ENCODE measurements at regions not wholly inside any gene's neighbourhood (a gene's known extent, or its start where the extent isn't known, plus 50 kb on each side); places are given as distances from the start of the nearest gene placed in this dataset.

DNA sequence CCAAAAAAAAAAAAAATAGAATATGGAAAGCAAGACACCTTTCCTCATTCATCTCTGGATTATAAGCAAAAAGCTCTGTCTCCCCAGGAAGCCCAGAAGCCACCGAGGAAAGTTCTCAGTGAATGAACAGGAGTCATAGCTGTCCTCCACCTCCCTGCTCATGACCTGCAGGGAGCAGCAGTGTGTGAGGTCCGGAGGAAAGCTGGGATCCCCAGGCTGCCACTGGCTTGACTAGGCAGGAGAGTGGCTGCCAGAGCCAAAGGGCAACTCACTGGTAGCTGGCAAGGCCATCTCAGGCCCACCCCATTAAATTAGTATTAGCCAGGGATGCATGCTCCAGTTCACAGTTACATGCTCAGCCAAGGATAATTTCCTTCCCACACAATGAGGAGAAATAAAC is 191.6 kb upstream of the STT3B start:
- no peak for DNase-seq (ENCODE audit: low read depth in 2 of 2)

DNA sequence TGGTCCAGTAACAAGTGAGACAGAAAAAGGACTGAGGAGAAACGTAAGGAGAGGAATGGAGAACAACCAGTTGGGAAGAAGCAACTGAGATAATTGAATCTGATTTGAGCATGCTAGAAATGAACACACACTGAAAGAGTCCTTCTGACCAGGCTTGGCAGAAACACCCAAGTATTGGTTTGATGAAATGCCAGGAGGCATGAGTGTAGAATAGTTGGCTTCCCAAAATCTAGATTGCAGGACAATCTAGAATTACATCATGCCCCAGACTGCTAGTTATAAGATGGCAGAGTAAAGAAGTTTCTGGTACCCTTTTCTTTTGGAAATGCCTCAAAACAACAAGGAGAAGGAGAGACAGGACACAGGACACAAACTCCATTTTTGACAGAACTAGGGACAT is 189.7 kb upstream of the STT3B start:
- no peak for DNase-seq (ENCODE audit: low read depth in 2 of 2)

DNA sequence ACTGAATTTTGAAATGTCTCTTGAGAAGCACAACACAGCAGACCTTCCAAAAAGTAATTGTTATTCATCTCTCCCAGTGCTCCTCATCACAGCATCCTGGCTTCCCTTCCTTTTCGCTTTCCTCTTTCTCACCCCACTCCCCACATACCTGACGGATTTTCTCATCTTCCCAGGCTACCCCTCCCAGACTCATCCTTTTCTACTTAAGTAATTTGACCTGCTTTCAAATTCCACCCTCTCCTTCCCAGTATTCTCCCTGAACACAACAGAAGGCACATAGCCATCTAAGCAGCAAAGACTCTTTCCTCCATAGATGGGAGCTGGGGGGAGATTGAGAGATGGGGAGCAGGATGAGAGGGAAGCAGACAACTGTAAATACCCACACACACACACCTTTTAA is 187.1 kb upstream of the STT3B start:
- DNase-seq (ENCODE audit: low read depth in 2 of 2): no peak

DNA sequence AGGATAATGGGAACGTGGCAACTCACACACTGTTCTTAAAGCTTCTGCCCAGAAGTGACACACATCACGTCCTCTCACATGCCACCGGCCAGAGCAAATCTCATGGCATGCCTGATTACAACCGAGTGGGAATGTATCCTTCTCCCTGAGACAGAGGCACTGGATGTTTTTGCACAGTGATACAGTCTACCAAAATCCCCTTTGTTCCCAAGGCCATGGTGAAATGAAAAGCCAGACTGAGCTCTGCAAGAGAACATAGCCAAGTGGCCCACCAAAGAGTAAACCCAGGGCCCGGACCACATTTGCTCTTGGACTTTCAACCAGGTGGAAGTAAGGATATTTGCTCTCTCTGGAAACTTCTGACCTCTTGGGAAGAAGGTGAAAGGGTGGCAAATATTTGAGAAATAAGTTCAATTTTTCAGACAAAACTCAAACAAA is 186.2 kb upstream of the STT3B start:
- DNase-seq (ENCODE audit: low read depth in 2 of 2): no peak

DNA sequence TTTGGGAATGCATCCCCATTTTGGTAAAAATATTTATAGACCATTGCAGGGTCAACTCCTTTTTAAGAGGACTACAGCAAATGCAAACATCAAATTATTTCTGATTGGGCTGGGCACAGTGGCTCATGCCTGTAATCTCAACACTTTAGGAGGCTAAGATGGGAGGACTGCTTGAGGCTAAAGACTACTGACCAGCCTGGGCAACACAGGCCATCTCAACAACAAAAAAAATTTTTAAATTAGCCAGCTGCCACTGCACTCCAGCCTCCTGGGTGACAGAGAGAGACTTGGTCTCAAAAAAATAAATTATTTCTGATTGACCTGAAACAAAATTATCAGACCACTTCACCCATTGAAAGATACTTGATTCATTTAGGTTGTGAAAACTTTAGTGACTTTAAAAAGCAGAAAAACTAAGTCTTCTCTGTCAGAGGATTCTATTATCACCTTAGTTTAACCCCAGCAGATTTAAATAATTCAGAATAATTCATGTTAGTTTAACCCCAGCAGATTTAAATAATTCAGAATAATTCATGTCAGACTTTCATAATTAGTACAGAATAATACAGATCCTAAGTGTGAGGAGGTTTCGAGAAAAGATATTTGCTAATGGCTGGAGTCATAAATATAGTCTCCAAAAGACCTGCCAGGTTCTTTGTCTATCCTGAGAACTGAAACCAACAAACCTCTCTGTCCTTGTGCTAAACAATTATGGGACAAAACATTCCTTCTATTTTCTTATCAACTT is 183.6 kb upstream of the STT3B start:
- no peak for DNase-seq (ENCODE audit: low read depth in 2 of 2)

DNA sequence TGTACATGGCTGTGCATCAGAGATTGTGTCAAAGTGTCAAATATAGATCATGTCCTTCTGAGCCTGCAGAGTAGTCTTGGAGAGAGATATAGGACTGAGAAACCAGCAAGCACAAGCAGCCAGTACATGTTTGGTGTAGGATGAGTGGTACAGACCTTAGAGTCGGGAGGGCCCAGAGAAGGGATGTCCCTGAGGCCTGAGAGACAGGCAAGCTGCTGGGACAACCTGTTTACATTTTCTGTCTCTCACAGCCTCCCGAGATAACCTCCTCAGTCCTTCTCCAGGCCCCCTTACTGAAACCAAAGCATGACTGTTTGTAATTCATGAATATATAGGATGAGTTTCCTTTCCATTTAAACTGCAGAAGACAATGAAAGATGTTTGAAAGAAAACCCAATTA is 182.4 kb upstream of the STT3B start:
- no peak for DNase-seq (ENCODE audit: low read depth in 2 of 2)

DNA sequence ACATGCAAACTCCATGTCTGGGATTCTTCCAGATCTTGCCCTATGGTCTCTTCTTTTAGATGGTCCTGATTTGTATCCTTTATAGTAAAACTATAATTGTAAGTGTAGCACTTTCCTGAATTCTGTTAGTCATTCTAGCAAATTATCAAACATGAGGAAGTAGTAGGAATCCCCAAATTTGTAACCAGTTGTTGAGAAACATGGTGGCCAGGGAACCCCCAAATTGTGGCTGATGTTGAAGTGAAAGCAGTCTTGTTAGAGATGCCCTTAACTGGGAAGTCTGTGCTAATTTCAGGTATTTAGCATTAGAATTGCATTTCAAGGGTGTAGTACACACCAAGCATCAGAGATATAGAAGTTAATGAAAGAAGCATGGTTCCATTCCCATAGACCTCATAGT is 180.4 kb upstream of the STT3B start:
- no peak for DNase-seq (ENCODE audit: low read depth in 2 of 2)

DNA sequence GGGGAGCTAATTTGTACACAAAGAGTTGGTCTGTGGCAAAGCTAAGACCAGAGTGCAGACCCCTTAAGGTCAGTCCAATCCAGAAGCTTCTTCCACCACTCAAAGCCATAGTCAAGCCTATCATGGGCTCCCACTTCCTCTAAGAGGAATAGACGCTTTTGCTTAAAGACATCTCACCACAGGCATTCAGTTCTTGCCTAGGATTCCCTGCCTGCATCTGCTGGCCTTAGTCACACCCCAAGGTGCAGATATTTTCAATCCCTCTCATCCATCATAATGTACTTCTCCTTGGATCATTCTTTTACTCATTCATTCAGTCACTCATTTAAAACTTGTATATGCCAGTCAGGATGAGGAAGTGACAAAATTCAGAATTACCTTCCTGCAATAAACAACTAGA is 179.6 kb upstream of the STT3B start:
- no peak for DNase-seq (ENCODE audit: low read depth in 2 of 2)

DNA sequence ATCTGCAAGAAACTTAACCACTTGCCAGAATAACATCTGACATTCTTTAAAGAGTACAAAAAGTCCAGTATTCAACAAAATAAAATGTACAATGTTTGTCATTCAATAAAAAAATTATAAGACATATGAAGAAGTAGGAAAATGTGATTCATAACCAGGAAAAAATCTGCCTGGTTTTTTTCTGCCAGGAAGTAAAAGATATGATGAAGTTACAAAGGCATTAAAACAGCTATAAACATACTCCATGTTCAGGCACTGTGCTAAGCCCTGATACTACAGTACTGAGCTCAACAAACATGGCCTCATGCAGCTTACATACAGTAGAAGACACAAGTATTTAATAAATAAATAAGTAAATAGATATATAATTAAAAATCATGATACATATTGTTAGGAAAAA is 178.4 kb upstream of the STT3B start:
- no peak for DNase-seq (ENCODE audit: low read depth in 2 of 2)

DNA sequence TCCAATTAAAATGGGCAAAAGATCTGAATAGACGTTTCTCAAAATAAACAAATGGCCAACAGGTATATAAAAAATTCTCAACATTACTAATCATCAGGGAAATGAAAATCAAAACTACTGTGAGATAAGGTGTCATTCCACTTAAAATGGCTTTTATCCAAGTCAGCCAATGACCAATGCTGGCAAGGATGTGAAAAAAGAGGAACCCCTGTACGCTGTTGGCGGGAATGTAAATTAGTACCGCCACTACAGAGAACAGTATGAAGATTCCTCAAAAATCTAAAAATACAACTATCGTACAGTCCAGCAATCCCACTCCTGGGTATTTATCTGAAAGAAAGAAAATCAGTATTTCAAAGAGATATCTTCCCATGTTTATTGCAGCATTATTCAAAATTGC is 176.9 kb upstream of the STT3B start:
- DNase-seq (ENCODE audit: low read depth in 2 of 2): no peak

DNA sequence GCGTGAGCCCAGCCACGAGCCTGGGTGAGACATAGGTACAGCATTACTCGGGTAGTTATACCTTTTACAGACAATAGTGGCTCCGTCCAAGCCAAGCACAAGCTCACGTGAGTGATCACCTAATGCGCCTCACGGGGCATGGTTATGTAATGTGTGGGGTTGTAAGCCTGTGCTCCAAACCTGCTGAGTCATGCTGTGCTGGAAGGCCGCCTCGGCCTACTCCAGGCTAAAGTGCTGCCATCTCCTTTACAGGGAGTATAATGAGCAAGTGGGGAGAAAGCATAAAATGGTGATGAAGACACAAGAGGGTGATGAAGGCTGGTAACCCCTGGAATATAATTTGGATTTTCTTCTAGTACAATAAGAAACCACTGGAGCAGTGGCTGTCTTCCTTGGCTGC is 175.8 kb upstream of the STT3B start:
- DNase-seq (ENCODE audit: low read depth in 2 of 2): no peak

DNA sequence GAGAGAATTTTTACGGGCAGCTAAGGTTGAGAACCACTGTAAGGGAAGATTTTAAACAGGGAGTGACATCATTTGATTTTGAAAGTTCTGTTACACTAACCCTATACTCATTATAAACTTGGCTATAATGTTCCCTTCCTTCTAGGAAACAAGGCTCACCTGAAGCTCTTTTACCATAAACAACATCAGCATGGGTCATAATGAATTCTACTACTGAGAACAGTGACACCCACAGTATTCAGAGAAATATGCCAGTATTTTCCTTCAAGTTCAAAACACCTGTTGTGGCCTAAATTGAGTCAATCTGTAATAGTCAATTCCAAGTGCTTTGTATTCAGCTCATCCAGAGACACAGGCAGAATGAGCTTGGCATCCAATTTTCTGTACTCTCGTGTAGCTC is 175.3 kb upstream of the STT3B start:
- no peak for DNase-seq (ENCODE audit: low read depth in 2 of 2)

DNA sequence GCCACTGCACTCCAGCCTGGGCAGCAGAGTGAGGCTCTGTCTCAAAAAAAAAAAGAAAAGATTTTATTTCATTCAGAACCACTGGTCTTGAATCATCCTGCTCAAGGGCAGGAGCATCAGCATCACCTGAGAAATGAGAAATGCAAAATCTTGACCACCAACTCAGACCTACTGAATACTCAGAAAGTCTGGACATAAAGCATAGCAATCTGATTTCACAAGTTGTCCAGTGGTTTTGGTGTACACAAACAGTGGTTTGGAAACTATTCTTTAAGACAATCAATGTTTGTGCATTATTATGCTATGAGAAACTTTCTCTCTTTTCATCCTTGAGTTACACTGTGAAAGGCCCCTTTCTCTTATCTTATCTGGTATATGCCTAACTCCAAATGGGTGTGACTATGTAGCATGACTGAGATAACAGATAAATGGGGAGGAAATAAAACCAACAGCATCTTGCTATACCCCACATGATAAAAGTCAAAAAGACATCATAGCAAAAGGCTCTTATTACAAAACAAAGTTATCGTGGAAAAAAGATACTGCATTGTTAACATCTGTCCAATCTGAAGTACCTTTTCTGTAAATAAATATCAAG is 174.2 kb upstream of the STT3B start:
- no peak for DNase-seq (ENCODE audit: low read depth in 2 of 2)

DNA sequence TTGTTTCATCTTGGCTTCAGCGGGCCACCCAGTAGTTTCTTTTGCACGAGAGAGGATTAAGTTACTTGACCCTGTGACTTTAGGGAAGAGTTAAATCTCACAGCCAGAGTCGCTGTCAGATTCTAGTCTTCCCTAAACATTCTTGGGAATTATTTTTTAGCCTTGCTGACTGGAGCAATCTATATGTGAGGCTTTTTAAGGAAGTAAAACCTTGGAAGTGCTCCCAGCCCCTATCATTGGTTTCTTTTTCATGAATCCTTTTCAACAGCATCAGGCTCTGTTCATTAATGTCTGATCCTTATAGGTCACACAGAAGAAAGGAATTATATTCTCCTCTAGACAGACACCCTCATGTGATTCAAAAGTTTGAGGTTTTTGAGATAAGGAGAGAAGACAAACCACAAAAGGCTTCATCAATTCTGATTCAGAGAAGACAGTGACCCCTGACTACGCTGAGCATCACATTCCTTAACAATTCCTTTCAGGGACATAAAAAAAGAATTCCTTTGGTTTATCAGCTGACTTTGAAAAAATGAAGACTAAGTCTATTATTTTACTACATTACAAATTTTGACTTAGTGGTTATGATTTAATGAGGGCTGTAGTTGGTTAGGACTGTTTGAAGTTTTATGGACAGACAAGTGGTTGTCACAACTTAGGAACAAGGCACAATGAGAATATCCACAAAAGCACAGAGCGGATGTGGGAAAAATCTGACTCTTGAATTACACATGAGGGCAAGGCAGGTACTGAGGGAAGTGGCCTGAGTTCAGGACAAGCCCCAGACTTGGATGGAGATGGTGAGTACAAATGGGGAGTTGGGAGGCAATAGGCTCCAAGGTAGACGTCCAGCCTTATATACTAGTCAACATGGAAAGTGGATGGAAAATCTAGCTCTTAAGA is 171.1 kb upstream of the STT3B start:
- DNase-seq (ENCODE audit: low read depth in 2 of 2): no peak

DNA sequence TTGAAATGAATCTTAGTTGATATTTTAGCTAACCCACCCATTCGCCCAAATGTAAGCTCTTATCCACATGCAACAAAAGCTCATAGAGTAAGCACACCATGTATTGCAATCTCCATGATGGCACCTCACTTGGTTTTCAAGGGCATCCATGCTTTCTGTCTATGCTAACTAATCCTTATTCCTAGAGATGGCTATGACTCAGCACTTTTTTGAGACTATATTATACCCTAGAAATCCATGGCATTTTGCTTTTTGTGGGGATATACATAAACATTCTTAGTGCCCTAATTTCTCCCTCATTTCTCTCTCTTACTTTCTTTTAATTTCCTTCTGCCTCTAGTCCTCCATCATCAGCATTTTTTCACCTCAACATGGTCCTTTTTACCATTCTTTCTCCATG is 168.5 kb upstream of the STT3B start:
- DNase-seq (ENCODE audit: low read depth in 2 of 2): no peak

DNA sequence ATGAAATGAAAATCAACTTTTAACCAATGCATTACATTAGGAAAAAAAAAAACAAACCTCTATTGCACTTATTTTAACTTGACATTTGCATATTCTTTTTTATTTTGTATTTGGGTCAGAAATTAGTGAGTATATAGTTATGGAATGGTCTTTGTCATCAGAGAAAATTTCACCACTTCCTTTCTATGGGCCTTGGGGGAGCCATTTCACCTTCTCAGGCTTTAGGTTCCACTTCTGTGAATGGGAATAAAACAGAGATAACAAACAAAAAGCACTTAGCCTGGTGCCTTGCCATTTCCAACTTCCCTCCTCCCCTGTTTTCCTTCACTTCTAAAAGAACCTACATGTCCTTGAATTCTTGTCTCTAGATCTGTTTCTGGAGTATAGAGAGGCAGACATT is 168.0 kb upstream of the STT3B start:
- DNase-seq (ENCODE audit: low read depth in 2 of 2): no peak

DNA sequence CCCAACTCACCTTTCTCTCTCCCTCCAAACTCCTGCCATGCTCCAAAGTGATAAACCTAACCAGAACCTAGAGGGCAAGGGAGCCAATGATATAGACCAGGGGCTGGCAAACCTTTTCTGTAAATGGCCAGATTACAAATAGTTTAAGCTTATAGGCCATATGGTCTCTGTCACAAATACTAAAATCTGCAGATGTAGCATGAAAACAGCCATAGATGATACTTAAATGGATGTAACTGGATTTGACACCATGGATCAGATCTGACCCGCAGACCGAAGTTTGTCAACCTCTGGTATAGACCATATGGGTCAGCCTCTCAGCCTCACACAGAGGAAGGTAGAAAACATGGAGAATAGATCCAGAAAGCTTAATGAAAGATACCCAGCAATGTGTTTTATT is 165.2 kb upstream of the STT3B start:
- no peak for DNase-seq (ENCODE audit: low read depth in 2 of 2)

DNA sequence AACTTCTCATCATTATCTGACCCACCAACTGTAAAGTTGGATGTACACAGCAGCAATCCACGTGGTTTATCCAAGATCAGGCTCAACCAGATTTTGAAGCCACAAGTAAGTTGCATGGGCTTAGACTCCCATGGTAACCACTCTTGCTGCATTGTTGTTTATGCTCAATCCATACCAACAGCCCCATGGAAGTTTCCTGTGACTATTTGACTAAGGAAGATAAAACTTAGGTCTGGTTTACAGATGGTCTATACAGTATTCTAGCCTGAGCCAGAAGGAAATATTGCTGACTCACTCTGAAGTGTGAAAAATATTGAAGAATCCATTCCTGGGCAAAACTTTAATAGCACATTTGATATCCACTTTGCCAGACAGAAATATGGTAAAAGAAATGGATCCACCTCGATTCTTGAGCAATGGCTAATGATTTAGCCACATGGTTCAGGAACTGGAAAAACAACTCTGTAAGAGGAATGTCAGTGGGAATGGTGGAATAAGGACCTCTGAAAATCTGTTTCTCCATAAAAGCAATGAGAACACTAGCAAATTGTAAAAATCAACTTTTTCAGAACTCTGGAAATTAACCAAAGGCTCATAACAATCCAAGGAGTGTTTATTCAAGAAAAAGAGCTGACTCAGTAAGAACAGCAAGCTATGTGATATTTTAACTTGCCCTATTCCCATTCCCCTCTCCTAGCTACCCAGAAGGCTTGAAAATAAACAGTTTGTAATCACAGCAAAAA is 162.9 kb upstream of the STT3B start:
- no peak for DNase-seq (ENCODE audit: low read depth in 2 of 2)

DNA sequence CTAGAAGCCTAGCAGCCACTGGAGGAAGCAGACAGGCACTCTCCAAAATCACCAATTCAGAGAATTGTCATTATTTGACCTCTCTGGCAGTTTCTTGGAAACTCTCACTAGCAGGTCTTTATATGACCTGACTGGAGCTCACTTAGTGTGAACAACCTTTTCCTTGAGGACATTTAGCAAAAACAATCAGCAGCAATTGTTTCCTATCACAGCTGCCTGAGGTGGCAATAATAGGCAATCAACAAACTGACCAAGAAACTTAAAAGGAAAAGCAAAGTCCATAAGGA is 162.4 kb upstream of the STT3B start:
- DNase-seq (ENCODE audit: low read depth in 2 of 2): no peak

DNA sequence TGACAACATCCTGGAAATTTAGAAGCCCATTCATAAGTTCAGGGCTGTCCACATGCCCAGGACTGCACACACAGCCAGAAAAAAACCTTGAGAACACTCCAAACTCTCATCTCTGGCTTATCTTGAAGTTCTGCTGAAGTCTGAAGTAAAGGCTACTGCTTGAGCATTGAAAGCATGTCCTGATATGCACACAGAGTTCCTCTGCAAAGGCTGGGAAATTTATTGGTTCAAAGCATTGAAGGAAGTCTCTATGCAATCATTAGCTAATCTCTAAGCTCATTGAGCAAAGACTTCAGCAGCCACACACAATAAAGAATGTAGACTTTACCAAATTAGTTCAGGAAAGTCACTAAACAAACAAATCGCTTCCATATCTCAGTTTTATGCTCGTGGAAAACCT is 162.0 kb upstream of the STT3B start:
- DNase-seq (ENCODE audit: low read depth in 2 of 2): no peak

DNA sequence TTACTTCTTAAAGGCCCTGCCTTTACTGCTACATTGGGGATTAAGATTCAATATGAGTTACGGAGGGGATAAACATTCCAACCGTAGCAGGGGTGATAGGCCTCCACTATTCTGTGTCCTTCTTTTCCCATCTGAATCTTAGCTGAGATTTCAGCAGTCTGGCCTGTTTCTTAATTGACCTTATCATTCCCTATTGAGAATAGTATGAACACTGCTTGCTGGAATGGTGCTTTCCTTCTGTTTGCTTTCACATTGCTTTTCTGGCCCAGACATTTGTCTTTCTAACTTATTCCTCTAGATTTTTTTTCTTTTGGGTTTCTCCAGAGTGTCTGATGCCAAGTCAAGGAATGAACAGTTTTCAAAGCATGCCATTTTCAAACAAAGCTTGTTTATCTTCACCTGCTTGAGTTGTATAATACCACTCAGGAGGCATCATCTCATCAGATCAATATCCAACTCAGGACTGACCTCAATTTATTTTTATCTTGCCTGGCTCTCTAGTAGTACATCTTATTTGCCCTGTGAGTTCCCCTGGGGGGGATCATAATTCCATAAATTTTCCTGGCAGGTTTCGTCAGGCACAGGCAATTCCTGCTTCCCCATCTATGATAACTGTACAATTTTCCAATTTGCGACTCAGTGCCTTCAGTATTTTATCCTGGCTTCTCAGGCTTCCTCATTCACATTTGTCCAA is 161.1 kb upstream of the STT3B start:
- no peak for DNase-seq (ENCODE audit: low read depth in 2 of 2)

DNA sequence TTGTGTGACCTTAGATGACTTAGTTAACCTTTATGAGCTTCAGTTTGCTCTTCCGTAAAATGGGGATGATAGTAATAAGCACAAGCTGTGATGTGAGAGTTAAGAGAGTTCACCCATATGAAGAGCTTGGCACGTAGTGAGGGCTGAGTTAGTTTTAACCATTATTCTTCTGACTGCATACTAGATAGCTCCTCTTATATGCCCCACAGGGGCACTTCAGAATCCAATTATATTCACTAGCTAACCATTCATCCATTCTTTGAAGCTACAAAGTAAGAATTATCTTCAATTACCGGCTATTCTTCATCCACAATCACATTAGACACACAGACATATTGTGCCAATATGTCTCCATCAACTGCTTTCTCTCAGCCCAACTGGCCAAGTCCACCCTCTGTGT is 159.0 kb upstream of the STT3B start:
- DNase-seq (ENCODE audit: low read depth in 2 of 2): no peak

All from stimulated activated CD8-positive, alpha-beta memory T cell treated with anti-CD3 and anti-CD28 coated beads, Interleukin-15, amount 100 ng/mL, for 4 hours (primary cell).